H1 (cell line): ENCODE measurements at regions not wholly inside any gene's neighbourhood (a gene's known extent, or its start where the extent isn't known, plus 50 kb on each side); places are given as distances from the start of the nearest gene placed in this dataset.

ENCODE experiments used
- BRCA1 ChIP-seq: IDR thresholded peaks from 2 replicates; pipeline ENCODE4 v1.6.1; 2012; ENCODE audit warnings: low read depth, low read length, improper control_type of control experiment
- YY1 ChIP-seq: IDR thresholded peaks from 2 replicates; pipeline ENCODE4 v1.6.1; 2011; ENCODE audit warnings: low read depth, mild to moderate bottlenecking, low read length

DNA sequence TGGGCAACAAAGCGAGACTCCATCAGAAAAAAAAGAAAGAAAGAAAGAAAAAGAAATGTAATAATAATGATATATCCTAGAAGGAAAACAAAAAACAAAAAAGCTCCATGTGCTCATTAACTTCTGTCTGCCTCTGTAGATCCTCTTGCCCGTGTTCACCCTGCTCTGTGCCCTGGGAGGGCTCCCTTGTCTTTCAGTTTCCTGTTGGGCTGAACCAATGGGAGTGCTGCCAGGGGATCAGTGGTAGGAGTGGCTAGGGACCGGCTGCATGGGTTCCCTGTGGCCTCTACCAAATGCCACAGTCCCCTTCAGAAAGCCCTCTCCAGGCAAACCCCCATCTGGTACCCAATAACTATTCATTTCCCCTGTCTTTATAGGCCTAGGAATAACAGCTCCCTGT lies 51.8 kb upstream of the PARD3 start:
- TF ChIP-seq YY1 = no peak
- no peak for TF ChIP-seq BRCA1
